Ovary (tissue), 7 donors: ENCODE measurements at regions not wholly inside any gene's neighbourhood (a gene's known extent, or its start where the extent isn't known, plus 50 kb on each side); places are given as distances from the start of the nearest gene placed in this dataset.

Source experiments
- DNase-seq, 5 donors: peaks; one replicate each; pipeline ENCODE4 v3.0.0-alpha.2; 2019 to 2020
- H3K27ac ChIP-seq, 2 donors: fragments of 200-600 bp; one replicate each; pipeline versions ENCODE4 v1.5.1 to v1.8.0; 2019 to 2022
- H3K27me3 ChIP-seq: fragments of 200-600 bp; one replicate; pipeline ENCODE4 v1.8.0; 2022
- H3K36me3 ChIP-seq: fragments of 200-600 bp; sonication (generic); one replicate; pipeline ENCODE4 v1.5.1; 2019
- H3K4me1 ChIP-seq: one replicate; pipeline ENCODE4 v1.8.1; 2013; ENCODE audit warnings: mild to moderate bottlenecking, moderate library complexity; ENCODE audit not compliant: insufficient read depth
- H3K4me3 ChIP-seq: fragments of 200-600 bp; sonication (generic); one replicate; pipeline ENCODE4 v1.5.1; 2017
- H3K9me3 ChIP-seq, 2 donors: fragments of 200-600 bp in 1 of 2; sonication (generic) in 1 of 2; one replicate each; pipeline versions ENCODE4 v1.5.1 to v1.8.1; 2013 to 2019; ENCODE audit warnings: mild to moderate bottlenecking in 1 of 2, moderate library complexity in 1 of 2
- CTCF ChIP-seq, 3 donors: fragments of 450-650 bp in 2 of 3; fragments of 200-600 bp in 1 of 3; IDR thresholded peaks; one replicate each; pipeline versions ENCODE4 v1.5.1 to v1.8.0; 2016 to 2022; ENCODE audit warnings: antibody characterized with exemption in 3 of 3, mild to moderate bottlenecking in 1 of 3
- EP300 ChIP-seq: sonication (generic); formaldehyde crosslinking; IDR thresholded peaks from one replicate; pipeline ENCODE4 v1.6.1; 2017; ENCODE audit warnings: antibody characterized with exemption
- POLR2A ChIP-seq: fragments of 450-650 bp; IDR thresholded peaks from one replicate; pipeline ENCODE4 v1.6.1; 2017; ENCODE audit warnings: antibody characterized with exemption, mild to moderate bottlenecking, moderate library complexity
- WGBS, 3 donors: extraction: QIAGEN DNeasy Blood & Tissue Kit in 1 of 3; methylation state at CpG; one replicate each; pipeline versions ENCODE4 v1.1.5 to v1.1.7; 2013 to 2017; 5-methylcytosine and 5-hydroxymethylcytosine counted together
- intact Hi-C, 4 donors: fragments of 100-400 bp; cut with DNase I; formaldehyde crosslinking; loops; one replicate each; pipeline versions ENCODE4 v1.11.0 to v1.15.1; 2022 to 2023
- donor health status: DM: no; HTN: no; CAD: no; lungs with moderate emphysema.
- donor health status: DM: no; HTN: no; CAD: no.
- donor health status: Bipolar disorder and iron deficiency.
- donor health status: DM: no; HTN: no; CAD: no.
- donor health status: DM: yes; HTN: yes; CAD: no.

DNA sequence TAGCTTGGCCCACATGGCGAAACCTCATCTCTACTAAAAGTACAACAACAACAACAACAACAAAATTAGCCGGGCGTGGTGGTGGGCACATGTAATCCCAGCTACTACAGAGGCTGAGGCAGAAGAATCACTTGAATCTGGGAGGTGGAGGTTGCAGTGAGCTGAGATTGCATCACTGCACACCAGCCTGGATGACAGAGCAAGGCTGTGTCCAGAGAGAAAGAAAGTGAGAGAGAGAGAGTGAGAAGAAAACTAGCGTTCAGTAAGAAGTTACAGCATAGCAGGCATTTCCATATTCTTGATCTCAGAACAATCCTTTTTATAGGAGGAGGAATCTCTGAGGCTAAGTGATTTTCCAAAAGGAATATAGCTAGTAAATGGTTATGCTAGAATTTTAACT, 1076.1 kb downstream of the AGBL1 start:
- no peaks in the 10 kb centered on the region for H3K36me3 ChIP-seq
- intact Hi-C loops, result no loop called here
- no peaks in the 10 kb centered on the region for H3K27me3 ChIP-seq
- H3K4me3 ChIP-seq, result no peak overlapping the region
- no peak overlapping the region for H3K27ac ChIP-seq
- 76 to 81% (median 77%) methylated on average over 4 of the region's 4 CpGs for WGBS, 3 donors
- H3K9me3 ChIP-seq, result no peaks in the 10 kb centered on the region
- no peak for TF ChIP-seq CTCF (IDR thresholded peaks at IDR 0.05)
- H3K4me1 ChIP-seq, result no peaks in the 10 kb centered on the region
- no peak for DNase-seq

- no peak overlapping the region for H3K27ac ChIP-seq
- H3K4me3 ChIP-seq, result no peak overlapping the region
- TF ChIP-seq CTCF (IDR thresholded peaks at IDR 0.05) (no peak), POLR2A (no peak), EP300 (no peak)
- no peak for DNase-seq
- H3K36me3 ChIP-seq, result no peaks in the 10 kb centered on the region
- intact Hi-C loops, result no loop called here
- H3K9me3 ChIP-seq, result no peaks in the 10 kb centered on the region
- H3K27me3 ChIP-seq, result no peaks in the 10 kb centered on the region
- no peaks in the 10 kb centered on the region for H3K4me1 ChIP-seq
Measured at GRCh38 chr15:87154761-87155160, 1075.1 kb downstream of the AGBL1 start.

DNA sequence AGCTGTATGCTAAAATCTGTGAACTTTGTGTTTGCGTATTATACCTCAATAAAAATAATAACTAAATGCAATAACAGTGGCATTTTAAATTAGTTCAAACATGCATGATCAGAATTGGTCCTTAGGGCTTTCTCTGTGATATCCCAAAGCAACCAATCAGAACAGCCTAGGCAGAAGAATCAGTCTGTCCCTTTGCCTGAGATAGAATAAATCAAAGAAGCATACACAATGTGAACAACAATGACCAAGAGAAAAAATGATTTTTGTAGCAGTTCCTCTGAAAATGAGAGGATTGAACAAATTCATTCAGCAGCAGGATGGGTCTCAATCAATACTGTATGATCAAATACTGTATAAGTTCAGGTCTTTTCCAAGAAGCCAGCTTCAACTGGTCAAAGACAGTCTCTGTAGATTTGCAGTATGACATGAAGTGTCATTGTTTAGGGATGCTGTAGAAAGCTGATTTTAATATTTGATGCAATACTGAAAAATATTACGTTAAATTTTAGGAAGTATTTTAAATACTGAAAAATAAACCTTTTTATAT, 1071.6 kb downstream of the AGBL1 start:
- no peaks in the 10 kb centered on the region for H3K27me3 ChIP-seq
- WGBS, 3 donors, result 66 to 94% (median 82%) methylated on average over 2 of the region's 2 CpGs
- no peak overlapping the region for H3K4me3 ChIP-seq
- no peak for DNase-seq
- no peak for TF ChIP-seq POLR2A
- TF ChIP-seq EP300, result no peak
- no peak for TF ChIP-seq CTCF (IDR thresholded peaks at IDR 0.05)
- no peak overlapping the region for H3K27ac ChIP-seq
- intact Hi-C loops, result no loop called here
- no peaks in the 10 kb centered on the region for H3K36me3 ChIP-seq
- H3K9me3 ChIP-seq, result no peaks in the 10 kb centered on the region
- no peaks in the 10 kb centered on the region for H3K4me1 ChIP-seq

DNA sequence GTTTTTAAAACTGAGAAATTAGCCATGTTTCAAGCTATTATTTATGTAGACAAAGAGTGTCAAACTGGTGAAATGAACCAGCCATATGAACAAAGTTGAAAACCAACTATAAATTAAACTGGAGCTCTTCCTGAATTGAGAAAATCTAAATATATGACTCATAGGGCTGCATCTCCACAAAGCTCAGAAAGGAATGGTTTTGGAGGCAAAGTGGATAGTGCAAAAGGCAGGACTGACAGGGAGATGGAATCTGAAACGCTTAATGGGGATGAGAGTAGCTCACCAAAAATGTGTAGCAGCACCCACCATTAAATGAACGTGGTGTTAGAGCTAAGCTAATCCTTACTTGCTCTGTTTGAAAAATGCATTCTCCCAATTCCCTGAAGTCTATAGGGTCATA, 1066.0 kb downstream of the AGBL1 start:
- 61 to 70% (median 62%) methylated on average over 2 of the region's 2 CpGs for WGBS, 3 donors
- Histone ChIP-seq H3K4me3 (no peak overlapping the region), H3K27ac (no peak overlapping the region), H3K4me1 (no peaks in the 10 kb centered on the region), H3K36me3 (no peaks in the 10 kb centered on the region), H3K27me3 (no peaks in the 10 kb centered on the region), H3K9me3 (no peaks in the 10 kb centered on the region)
- TF ChIP-seq POLR2A (no peak), CTCF (IDR thresholded peaks at IDR 0.05) (no peak), EP300 (no peak)
- intact Hi-C loops, result no loop called here
- no peak for DNase-seq

DNA sequence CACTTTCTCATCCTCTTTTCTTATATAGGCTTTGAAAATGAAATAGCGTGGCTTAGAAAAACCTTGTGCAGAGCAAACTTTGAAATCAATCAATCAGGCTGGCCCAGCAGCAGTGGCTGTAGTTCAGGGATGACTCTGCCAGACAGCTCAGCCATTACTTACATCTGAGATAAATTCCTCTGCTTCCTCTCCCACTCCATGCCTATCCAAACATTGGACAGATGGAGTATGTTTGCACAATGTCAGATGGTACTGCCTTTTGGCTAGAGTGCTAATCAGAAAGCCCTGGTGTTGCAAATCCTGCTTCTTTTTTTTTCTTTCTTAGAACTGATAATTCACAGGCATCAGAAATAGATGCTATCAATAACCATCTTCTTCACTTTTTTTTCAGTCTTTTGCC, 1065.1 kb downstream of the AGBL1 start:
- H3K4me1 ChIP-seq, result no peaks in the 10 kb centered on the region
- no peak overlapping the region for H3K4me3 ChIP-seq
- TF ChIP-seq POLR2A (no peak), EP300 (no peak), CTCF (IDR thresholded peaks at IDR 0.05) (no peak)
- 8 to 18% (median 15%) methylated on average over 1 of the region's 1 CpG for WGBS, 3 donors
- DNase-seq, result no peak
- H3K27ac ChIP-seq, result no peak overlapping the region
- no peaks in the 10 kb centered on the region for H3K9me3 ChIP-seq
- no peaks in the 10 kb centered on the region for H3K36me3 ChIP-seq
- intact Hi-C loops, result no loop called here
- H3K27me3 ChIP-seq, result no peaks in the 10 kb centered on the region
